Hepatocyte (in vitro differentiated cells): ENCODE measurements at regions not wholly inside any gene's neighbourhood (a gene's known extent, or its start where the extent isn't known, plus 50 kb on each side); places are given as distances from the start of the nearest gene placed in this dataset.

Source experiments
- DNase-seq: peaks from one replicate; pipeline ENCODE4 v3.0.0-alpha.2; 2016; ENCODE audit warnings: low spot score
- H2AFZ ChIP-seq: fragments of 200-600 bp; sonication (generic); 2 replicates; pipeline ENCODE4 v1.6.0; 2016; ENCODE audit warnings: antibody characterized with exemption, mild to moderate bottlenecking
- H3K27ac ChIP-seq: fragments of 200-600 bp; sonication (generic); 2 replicates; pipeline ENCODE4 v1.5.1; 2016; ENCODE audit warnings: mild to moderate bottlenecking
- H3K27me3 ChIP-seq: fragments of 200-600 bp; sonication (generic); 2 replicates; pipeline ENCODE4 v1.6.1; 2016
- H3K36me3 ChIP-seq: fragments of 200-600 bp; sonication (generic); replicated peaks from 2 replicates; pipeline ENCODE4 v1.5.1; 2016; ENCODE audit warnings: low read depth; ENCODE audit not compliant: insufficient read depth
- H3K4me1 ChIP-seq: fragments of 200-600 bp; sonication (generic); 2 replicates; pipeline ENCODE4 v1.5.1; 2016; ENCODE audit warnings: mild to moderate bottlenecking, moderate library complexity; ENCODE audit not compliant: insufficient read depth
- H3K4me2 ChIP-seq: fragments of 200-600 bp; sonication (generic); 2 replicates; pipeline ENCODE4 v1.6.0; 2016
- H3K4me3 ChIP-seq: fragments of 200-600 bp; sonication (generic); 2 replicates; pipeline ENCODE4 v1.5.1; 2016; ENCODE audit warnings: mild to moderate bottlenecking
- H3K79me2 ChIP-seq: fragments of 200-600 bp; sonication (generic); 2 replicates; pipeline ENCODE4 v1.6.0; 2017; ENCODE audit warnings: mild to moderate bottlenecking
- H3K9me2 ChIP-seq: fragments of 200-600 bp; sonication (generic); replicated peaks from 2 replicates; pipeline ENCODE4 v1.6.0; 2017; ENCODE audit warnings: mild to moderate bottlenecking; ENCODE audit not compliant: insufficient read depth
- H3K9me3 ChIP-seq: fragments of 200-600 bp; sonication (generic); 2 replicates; pipeline ENCODE4 v1.5.1; 2016; ENCODE audit warnings: low read depth, mild to moderate bottlenecking
- H4K20me1 ChIP-seq: fragments of 200-600 bp; sonication (generic); 2 replicates; pipeline ENCODE4 v1.6.0; 2016; ENCODE audit warnings: mild to moderate bottlenecking; ENCODE audit not compliant: insufficient read depth, poor library complexity, severe bottlenecking
- EZH2 ChIP-seq: fragments of 200-600 bp; sonication (generic); IDR thresholded peaks from 2 replicates; pipeline ENCODE4 v1.6.1; 2016; ENCODE audit warnings: antibody characterized with exemption, mild to moderate bottlenecking, borderline replicate concordance
- EZH2phosphoT487 ChIP-seq: fragments of 200-600 bp; sonication (generic); IDR thresholded peaks from one replicate; pipeline ENCODE4 v1.6.1; 2018; ENCODE audit warnings: antibody characterized with exemption, mild to moderate bottlenecking, low read depth, moderate library complexity; ENCODE audit not compliant: unreplicated experiment, severe bottlenecking
- WGBS: methylation state at CpG from one replicate; pipeline ENCODE4 v1.1.6; 2016; ENCODE audit warnings: low lambda C conversion rate; ENCODE audit errors: missing lambda C conversion rate; 5-methylcytosine and 5-hydroxymethylcytosine counted together
- TF ChIP-seq, protein P1 (sequence below): fragments of 200-600 bp; sonication (generic); IDR thresholded peaks from 2 replicates; pipeline ENCODE4 v1.5.1; 2016; ENCODE audit warnings: antibody characterized with exemption, mild to moderate bottlenecking; ENCODE audit not compliant: poor library complexity

DNA sequence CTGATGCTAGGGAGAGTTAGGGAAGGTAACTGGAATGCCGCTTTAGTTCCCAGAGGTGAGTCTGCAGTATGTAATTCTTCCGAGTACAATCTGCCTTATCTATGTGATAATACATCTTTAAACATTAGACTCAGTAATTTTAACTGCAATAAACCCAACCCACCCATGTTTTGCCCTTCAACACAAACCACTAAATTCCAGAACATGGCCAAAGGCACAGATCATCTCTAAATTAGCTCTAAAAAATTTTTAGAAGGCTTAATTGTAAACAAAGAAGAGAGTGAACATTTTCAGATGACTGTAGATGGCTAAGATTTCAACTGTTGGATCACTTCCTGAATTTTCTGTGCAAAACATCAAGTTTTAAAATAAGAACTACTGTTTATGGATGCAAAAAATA is 488.7 kb upstream of the ID2 start:
- Histone ChIP-seq H3K9me3 (no peaks in the 10 kb centered on the region), H3K27ac (peak overlapping the region; percentile 2), H3K4me3 (no peak overlapping the region), H3K79me2 (no peaks in the 10 kb centered on the region), H4K20me1 (no peaks in the 10 kb centered on the region), H3K4me2 (peak overlapping the region; percentile 40), H2AFZ (no peak overlapping the region), H3K9me2 (no peaks in the 10 kb centered on the region), H3K4me1 (peaks cover 17% of the 10 kb centered on the region), H3K27me3 (no peaks in the 10 kb centered on the region), H3K36me3 (no peaks in the 10 kb centered on the region)
- DNase-seq, result no peak
- TF ChIP-seq, protein P1, sequence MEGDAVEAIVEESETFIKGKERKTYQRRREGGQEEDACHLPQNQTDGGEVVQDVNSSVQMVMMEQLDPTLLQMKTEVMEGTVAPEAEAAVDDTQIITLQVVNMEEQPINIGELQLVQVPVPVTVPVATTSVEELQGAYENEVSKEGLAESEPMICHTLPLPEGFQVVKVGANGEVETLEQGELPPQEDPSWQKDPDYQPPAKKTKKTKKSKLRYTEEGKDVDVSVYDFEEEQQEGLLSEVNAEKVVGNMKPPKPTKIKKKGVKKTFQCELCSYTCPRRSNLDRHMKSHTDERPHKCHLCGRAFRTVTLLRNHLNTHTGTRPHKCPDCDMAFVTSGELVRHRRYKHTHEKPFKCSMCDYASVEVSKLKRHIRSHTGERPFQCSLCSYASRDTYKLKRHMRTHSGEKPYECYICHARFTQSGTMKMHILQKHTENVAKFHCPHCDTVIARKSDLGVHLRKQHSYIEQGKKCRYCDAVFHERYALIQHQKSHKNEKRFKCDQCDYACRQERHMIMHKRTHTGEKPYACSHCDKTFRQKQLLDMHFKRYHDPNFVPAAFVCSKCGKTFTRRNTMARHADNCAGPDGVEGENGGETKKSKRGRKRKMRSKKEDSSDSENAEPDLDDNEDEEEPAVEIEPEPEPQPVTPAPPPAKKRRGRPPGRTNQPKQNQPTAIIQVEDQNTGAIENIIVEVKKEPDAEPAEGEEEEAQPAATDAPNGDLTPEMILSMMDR, result no peak
- TF ChIP-seq EZH2phosphoT487, result no peak
- no peak for TF ChIP-seq EZH2
- 13% methylated on average over 2 of the region's 2 CpGs for whole genome bisulfite sequencing

DNA sequence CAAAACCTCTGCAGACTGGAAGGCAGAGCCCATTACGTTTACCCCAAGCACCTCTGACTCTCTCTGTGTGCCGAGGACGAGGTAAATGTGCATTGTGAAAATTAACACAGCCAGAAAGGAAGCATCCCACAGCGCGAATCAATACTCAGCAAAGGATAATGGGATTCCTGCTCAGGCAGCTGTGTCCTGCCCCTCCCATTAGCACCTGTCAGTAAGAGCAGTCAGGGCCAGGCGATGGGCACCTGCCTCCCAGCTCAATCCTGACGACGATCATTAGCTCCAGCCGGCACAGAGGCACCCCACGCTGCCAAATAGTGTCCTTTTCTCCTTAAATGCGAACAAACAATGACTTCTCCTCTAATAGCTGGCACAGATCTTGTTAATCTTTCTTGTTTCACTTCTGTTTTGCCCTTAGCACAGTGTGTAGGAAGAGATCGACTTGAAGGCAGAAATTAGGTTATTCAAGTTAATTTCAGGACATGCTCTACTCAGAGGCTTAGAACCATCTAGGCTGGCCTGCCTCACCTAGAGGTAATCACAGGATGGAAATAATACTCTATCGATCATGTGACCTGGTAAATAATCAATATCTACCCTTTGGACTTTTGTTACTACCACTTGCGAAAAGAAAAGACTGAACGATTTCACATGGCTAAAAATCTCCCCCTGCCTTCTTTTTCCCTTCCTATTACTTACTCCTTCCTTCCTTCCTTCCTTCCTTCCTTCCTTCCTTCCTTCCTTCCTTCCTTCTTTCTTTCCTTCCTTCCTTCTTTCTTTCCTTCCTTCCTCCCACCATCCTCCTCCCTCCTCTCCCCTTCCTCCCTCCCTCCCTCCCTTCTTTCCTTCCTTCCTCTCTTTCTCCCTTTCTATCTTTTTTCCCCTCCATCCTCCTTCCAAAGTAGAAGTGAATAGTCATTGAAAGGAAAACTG is 487.9 kb upstream of the ID2 start:
- peak overlapping the region; percentile 40 for H3K4me2 ChIP-seq
- no peaks in the 10 kb centered on the region for H3K79me2 ChIP-seq
- no peak overlapping the region for H2AFZ ChIP-seq
- TF ChIP-seq EZH2phosphoT487, result no peak
- TF ChIP-seq, protein P1, result no peak
- no peak for TF ChIP-seq EZH2
- peaks cover 17% of the 10 kb centered on the region for H3K4me1 ChIP-seq
- DNase-seq, result no peak
- H3K27ac ChIP-seq, result no peak overlapping the region
- no peak overlapping the region for H3K4me3 ChIP-seq
- WGBS, result 42% methylated on average over 15 of the region's 15 CpGs
- no peaks in the 10 kb centered on the region for H3K9me2 ChIP-seq
- no peaks in the 10 kb centered on the region for H3K9me3 ChIP-seq
- no peaks in the 10 kb centered on the region for H4K20me1 ChIP-seq
- H3K27me3 ChIP-seq, result no peaks in the 10 kb centered on the region
- H3K36me3 ChIP-seq, result no peaks in the 10 kb centered on the region

GRCh38 chr2:8195784-8196183 is 486.1 kb upstream of the ID2 start:
- peaks cover 17% of the 10 kb centered on the region for H3K4me1 ChIP-seq
- WGBS, result 70% methylated on average over 1 of the region's 1 CpG
- no peak overlapping the region for H2AFZ ChIP-seq
- no peaks in the 10 kb centered on the region for H3K36me3 ChIP-seq
- H3K9me2 ChIP-seq, result no peaks in the 10 kb centered on the region
- no peaks in the 10 kb centered on the region for H3K79me2 ChIP-seq
- H3K4me3 ChIP-seq, result no peak overlapping the region
- no peaks in the 10 kb centered on the region for H4K20me1 ChIP-seq
- no peak for TF ChIP-seq EZH2phosphoT487
- no peak for TF ChIP-seq EZH2
- TF ChIP-seq, protein P1, result no peak
- no peak overlapping the region for H3K4me2 ChIP-seq
- no peak for DNase-seq
- H3K9me3 ChIP-seq, result no peaks in the 10 kb centered on the region
- no peak overlapping the region for H3K27ac ChIP-seq
- no peaks in the 10 kb centered on the region for H3K27me3 ChIP-seq
